Inferior parietal cortex (tissue), 1 donor: ENCODE measurements at regions not wholly inside any gene's neighbourhood (a gene's known extent, or its start where the extent isn't known, plus 50 kb on each side); places are given as distances from the start of the nearest gene placed in this dataset.

ENCODE experiments used
- DNase-seq: peaks from one replicate; pipeline ENCODE4 v3.0.0-alpha.2; 2016; ENCODE audit errors: extremely low spot score

- DNase-seq = no peak
Measured at GRCh38 chr5:4188704-4189103, 593.1 kb downstream of the IRX1 start.

DNA sequence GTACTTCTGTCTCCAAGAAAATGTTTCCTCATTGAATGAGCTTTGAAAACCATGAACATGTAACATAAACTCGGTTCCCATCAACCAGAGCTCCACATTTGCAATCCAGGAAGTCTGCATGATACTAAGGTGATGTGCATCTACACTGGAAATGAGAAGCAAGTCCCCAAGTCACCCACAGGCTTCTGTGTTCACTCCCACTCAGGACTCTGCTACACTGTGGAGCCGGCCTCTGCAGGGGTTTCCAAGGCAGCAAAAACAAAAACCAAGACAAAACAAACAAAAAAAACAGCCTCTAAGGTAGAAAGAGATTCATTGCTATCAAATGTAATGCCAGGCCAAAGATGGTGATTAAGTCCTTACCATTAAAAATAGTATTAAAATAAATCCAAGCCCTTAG, 593.7 kb downstream of the IRX1 start:
- DNase-seq = no peak

GRCh38 chr5:4191041-4191440, 595.4 kb downstream of the IRX1 start:
- no peak for DNase-seq

DNA sequence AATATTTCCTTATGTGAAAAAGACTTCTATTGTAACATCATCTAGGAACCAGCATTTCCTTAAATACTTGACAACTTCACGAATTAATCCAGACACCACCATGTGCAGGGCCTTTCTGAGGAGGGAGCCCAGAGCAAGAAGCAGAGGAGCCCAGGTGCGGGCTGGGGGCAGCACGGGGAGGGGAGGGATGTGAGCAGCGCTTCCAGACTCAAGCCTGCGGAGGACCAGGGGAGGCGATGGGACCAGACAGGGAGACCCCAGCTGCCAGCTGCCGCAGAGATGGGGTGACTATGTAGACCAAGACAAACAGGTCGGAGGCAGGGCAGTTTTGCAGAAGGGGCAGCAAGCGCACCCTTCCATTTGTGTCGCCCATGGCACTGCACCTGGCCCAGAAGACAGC, 596.1 kb downstream of the IRX1 start:
- no peak for DNase-seq

GRCh38 chr5:4192111-4192510, 596.5 kb downstream of the IRX1 start:
- DNase-seq = no peak

- DNase-seq = no peak
Measured at GRCh38 chr5:4196744-4197143, 601.1 kb downstream of the IRX1 start.

GRCh38 chr5:4197151-4197550, 601.5 kb downstream of the IRX1 start:
- no peak for DNase-seq

- no peak for DNase-seq
Measured at GRCh38 chr5:4198461-4198860, 602.8 kb downstream of the IRX1 start.

DNA sequence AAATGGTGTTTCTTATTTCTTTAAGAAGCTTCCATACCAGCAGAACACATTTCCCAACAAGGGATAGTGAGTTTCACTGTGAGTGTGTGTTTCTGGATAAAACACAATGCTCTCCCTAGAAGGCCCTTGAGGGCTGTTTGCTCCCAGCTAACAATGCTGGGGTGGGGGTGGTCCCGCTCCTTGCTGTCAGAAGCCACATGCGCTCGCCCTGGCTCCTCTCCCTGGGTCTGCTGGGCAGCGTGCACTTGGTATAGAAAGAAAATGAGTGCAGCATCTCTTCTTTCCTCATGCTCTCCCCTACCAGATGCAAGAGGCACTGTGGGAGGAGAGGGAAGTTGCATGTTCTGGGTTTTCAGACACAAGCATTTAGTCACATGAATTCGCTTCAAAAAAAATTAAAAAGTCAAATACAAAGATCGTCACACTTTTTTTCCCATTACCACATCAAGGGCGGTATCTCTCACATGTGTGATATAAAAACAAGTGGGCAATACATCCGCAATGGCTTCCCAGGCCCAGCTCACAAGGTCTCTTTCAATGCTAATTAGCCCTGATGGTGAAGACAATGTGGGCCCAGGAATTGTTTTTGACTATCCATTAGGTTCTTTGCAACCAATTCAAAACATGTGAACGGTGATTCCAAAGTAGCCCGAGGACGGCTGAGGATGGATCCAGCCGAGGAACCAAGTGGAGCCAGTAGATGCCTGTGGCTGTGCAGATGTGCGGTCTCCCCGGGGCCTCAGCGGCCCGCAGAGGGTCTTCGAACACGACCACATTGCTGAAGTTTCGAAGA, 603.6 kb downstream of the IRX1 start:
- DNase-seq = no peak

- DNase-seq = no peak
Measured at GRCh38 chr5:4203146-4203545, 607.5 kb downstream of the IRX1 start.

DNA sequence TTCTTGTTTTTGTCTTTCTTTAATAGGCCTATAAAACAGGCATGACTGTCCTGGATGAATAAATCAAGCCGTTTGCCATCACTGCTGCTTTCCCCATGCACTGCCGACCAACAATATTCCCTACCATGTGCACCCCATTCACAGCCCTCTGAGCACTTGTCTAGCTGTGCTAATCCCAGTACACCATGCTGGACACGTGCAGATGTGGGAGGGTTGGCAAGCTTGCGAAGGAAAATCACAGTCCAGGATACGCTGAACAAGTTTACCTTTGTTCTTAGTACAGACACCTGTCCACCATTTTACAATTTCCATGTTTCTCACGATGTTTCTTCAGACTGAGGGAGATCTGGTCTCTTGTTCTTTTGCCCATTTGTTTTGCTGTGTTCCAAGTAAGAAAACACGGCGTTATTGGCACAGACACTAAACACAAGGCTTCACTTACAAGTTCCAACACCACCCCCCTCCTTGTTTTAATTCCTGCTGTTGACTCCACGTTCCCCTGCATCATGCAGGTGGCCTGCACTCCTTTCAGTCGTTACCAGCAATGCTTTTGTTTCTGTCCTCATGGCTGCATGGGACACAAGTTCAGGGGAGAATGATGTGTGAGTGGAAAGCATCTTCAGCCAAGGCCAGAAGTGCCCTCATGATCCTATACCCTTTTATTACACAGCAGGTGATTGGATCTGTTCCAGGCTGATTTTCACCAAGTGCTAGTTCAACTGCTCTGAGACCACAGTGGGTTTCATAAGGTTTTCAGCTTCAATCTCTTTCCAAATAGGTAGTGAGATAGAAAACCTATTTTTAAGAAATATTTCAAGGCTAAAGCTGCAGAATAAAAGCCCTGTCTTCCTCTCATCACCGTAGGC, 608.9 kb downstream of the IRX1 start:
- peak; percentile 18 for DNase-seq

DNA sequence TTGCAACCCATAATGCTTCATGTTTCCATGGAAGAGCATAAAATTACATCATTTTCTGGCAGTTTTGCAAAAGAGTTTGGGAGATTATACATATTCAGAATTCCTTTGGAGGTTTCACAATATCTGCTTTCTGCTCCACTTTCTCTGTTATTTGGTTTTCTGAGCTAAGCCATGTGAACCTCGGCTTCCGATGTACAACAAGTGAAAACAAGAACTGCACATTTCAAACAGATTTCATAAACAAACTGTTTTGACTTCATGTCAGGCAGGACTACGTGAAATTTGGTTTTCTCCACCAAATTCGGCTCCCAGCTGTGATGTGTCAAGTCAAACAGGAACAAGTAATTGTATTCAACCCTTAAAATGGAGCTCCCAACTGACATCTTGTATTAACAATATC, 609.8 kb downstream of the IRX1 start:
- DNase-seq = peak; percentile 63

DNA sequence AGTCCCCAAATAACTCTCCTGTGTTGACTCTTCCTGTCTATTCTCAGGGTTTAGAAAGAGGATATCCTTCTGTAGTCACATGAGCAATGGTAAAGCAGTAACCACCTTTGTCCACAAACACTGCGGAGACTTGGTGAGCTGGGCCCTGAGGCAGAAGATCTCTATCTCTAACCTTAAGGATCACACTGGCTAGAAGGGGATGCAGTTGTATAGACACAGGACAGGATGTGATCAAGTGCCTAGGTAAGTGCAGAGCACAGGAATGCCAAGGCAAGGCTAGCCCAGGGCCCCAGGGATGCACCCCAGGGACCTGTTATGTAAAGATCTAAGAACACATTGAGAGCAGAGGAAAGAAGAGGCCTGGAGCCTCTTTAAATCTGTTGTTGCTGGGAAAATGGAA, 610.5 kb downstream of the IRX1 start:
- no peak for DNase-seq

- DNase-seq = no peak
Measured at GRCh38 chr5:4207486-4207885, 611.9 kb downstream of the IRX1 start.

GRCh38 chr5:4208537-4208936, 612.9 kb downstream of the IRX1 start:
- DNase-seq = no peak

DNA sequence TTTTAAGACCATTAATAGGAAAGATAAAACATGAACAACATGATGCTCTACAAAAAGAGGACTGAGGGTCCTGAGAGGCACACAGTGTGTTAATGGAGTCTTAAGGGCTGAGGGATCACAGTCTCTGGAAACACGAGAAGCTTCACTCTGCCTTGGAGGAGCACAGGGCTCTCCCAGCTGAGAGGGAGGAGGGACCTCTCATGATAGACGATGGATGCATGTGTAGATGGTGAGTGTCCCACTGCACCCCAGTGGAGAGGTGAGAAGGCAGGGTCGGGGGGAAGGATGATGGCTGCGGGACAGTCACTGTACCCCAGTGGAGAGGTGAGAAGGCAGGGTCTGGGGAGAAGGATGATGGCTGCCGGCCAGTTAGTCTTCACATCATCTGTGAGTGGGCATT, 613.4 kb downstream of the IRX1 start:
- no peak for DNase-seq

- DNase-seq = no peak
Measured at GRCh38 chr5:4212071-4212739, 616.6 kb downstream of the IRX1 start.

DNA sequence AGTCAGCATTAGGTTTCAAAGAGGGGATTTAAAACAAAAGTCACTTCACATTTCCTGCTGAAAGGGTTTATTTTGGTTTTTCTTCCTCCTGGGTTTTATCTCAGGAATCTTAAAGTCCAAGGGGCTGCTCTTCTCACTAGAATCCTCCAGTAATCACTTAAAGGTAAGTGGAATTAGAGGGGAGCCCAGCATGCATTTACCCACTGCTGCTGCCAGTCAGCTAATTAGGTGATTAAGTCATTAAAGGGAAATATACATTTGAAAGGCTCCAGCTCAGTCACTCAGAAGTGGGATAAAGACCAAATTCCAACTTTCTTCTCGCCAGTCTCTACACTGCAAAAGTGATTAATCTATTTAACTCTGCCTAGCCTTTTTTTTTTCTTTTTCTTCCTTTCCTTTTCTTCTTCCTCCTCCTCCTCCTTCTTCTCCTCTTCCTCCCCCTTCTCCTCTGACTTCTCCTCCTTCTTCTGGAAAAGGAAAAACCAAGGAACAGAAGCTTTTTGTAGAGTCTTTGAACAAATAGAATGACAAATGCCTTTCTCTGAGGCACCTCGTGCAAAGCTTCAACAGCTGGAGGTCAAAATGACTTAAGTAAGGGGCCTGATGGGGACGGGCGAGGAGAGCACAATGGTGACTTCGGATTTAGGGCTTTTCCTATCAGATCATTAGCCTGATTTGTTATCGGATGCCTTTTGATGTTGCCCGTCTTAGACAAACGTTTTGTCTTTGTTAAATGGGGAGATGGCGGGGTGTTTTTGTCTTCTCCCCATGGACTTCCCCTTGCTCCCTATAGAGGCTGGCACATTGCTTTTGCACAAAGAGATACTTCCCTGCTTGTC, 617.6 kb downstream of the IRX1 start:
- no peak for DNase-seq

GRCh38 chr5:4215143-4215542, 619.5 kb downstream of the IRX1 start:
- no peak for DNase-seq

DNA sequence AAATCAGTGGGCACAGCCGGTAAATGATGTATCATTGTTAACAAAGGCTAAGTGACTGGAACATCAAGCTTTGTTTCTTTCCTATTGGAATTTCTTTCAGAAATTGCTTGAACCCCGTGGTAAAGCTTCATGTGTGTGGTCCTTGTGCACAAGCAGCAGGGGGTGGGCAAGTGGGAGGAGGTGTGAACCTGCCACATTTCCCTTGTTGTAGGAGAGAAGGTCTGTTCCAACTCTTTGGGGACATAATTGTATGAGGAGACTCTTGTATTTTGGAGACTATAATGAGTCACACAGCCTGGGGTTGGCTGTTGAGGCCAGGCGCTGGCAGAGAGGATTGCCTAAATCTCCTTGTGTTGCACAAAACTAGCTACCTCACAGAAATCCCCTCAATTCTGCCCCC, 620.5 kb downstream of the IRX1 start:
- peak; percentile 20 for DNase-seq

- no peak for DNase-seq
Measured at GRCh38 chr5:4220016-4220415, 624.4 kb downstream of the IRX1 start.

- no peak for DNase-seq
Measured at GRCh38 chr5:4221048-4221447, 625.4 kb downstream of the IRX1 start.
